Stimulated activated CD4-positive, alpha-beta T cell treated with anti-CD3 and anti-CD28 coated beads, Interleukin-2, amount 100 ng/mL, for 48 hours (primary cell): ENCODE measurements at regions not wholly inside any gene's neighbourhood (a gene's known extent, or its start where the extent isn't known, plus 50 kb on each side); places are given as distances from the start of the nearest gene placed in this dataset.

Experiments used
- DNase-seq, 2 donors: peaks; one replicate each; pipeline ENCODE4 v3.0.0-alpha.2; 2020

DNA sequence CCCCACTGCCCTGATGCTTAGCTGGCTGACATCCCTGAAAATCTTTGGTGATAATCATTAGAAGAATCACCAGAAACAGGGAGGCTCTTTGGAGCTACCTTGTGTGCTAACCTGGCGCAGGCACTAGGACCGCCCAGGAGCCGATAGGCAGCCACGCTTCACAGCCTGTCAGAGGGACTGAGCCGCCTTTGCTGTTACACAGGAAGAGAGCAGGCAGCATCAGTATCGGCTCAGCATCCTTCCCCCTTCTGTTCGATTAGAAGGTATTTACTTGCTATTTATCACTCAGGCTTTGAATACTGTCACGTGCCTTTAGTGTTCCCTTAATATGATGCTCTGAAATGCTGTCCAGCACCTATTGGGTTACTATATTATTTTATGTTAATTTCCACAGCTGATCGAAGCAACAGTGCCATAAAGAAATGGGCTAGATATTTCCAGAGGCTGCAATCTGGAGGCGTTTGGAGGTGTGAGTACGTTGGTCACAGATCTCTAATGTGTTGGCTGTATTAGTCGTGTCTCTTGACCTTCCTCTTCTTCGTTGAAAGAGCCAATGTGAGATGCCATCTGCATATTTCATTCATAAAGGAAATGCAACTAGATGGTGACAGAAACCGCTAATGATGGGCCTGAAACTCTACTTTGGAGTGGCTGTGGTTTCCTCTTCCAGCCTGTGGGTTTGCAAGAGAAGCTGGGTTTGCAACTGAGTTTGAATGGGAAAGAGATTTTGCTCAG, 110.4 kb upstream of the RAB27B start:
- DNase-seq = peak; percentile 19 to 27

GRCh38 chr18:54718408-54718773, 109.9 kb upstream of the RAB27B start:
- DNase-seq = no peak

DNA sequence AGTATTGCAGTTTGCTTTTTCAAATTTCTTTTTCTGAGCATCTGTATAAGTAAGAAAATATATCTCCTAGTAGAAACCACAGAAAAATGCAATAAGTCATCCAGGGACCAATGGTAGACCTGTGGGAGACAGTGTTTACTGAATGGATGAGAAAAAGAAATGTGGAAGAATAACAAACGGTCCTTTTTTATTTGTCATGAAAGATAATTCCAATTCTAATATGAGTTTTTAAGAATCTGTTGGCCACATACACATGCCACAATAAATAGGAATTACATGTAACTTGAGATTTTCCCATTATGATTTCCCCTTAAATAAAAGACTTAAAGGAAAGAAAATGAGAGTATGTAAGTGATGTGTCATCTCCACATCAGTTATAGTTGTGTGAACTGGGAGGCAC, 107.7 kb upstream of the RAB27B start:
- DNase-seq = no peak

GRCh38 chr18:54726143-54726542, 102.1 kb upstream of the RAB27B start:
- no peak for DNase-seq

GRCh38 chr18:54734059-54734458, 94.2 kb upstream of the RAB27B start:
- no peak for DNase-seq

DNA sequence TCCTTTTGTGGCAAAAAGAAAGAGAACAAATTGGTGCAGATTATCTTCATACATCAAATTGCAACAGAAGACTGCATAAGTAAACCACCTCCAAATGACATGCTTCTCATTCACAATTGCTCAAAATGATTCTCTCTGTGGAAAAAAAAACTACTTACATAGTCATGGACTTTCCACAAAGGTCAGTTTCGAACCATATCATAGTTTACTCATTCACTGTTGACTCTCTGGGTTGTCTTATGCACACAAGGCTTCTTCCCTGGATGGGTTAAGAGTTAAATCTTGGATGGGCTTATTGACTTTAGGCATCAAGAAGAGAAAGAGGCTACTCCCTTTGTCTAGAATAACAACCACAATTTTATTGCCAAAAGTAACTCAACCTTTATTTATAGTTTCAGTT, 91.3 kb upstream of the RAB27B start:
- DNase-seq = no peak

DNA sequence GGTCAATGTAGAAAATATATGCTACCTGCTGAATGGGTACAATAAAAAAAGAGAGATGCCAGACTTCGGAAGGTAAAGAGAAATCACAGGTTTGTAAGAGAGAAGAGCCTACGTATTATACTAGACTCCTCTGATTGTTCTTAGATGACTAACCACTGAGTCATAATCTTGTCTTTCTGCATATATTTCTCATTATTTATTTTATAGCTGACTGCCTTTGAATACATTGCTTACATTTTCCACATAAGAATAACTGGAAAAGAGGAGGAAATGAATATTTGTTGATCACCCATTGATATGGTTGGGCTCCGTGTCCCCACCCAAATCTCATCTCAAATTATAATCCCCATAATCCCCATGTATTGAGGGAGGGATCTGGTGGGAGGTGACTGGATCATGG, 90.3 kb upstream of the RAB27B start:
- no peak for DNase-seq

- DNase-seq = no peak
Measured at GRCh38 chr18:54739476-54739875, 88.8 kb upstream of the RAB27B start.

DNA sequence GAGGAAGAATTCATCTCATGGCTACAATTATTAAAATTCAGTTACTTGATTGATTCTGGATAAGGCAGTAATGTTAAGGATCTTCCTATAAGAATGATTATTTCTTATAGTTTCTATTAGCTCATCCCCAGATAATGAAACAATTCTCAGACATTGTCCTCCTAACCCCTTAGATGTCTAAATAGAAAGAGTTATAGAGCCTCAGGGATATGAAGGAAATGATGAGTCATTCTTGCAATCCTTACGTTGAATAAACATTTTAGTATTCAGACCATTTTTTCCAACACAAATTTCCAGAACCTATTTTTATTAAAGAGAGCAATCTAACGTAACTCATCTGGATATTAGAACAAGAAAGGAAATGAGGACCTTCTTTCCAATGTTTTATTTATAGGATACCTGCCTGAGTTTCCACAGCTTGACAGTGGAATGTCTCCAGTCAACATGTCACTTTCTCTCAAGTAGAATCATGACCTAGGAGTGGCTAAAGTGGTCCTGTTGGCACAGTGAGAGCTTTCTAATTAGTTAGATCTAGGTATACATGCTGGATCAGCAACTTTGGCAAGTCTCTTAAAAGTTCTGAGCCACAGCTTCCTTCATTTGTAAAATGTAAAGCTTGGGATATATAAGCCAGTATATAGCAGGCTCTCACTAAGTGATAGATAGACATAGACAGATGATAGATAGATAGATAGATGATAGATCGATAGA, 88.0 kb upstream of the RAB27B start:
- DNase-seq = no peak

GRCh38 chr18:54742120-54742519, 86.2 kb upstream of the RAB27B start:
- DNase-seq = no peak

- DNase-seq = no peak
Measured at GRCh38 chr18:54742659-54743604, 85.3 kb upstream of the RAB27B start.

- DNase-seq = no peak
Measured at GRCh38 chr18:54743605-54743995, 84.7 kb upstream of the RAB27B start.

DNA sequence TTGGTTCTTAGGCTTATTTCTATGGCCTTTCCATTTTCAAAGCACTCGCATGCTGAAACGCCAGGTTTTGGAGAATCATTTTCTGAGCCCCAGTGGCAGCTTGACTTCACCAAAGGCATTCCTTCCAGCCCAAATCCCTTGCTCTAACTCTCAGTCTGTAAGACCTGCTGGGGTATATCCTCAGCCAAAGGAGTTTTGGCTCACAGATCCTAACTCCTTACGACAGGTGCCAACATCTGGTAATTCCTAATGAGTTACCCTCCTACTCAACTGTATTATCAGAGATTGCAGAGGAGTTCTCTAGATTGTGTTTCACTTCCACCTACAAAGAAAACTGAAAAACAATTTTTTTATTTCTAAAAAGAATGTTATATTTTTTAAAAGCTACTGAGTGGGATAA, 79.0 kb upstream of the RAB27B start:
- no peak for DNase-seq

GRCh38 chr18:54750350-54750749, 77.9 kb upstream of the RAB27B start:
- no peak for DNase-seq

DNA sequence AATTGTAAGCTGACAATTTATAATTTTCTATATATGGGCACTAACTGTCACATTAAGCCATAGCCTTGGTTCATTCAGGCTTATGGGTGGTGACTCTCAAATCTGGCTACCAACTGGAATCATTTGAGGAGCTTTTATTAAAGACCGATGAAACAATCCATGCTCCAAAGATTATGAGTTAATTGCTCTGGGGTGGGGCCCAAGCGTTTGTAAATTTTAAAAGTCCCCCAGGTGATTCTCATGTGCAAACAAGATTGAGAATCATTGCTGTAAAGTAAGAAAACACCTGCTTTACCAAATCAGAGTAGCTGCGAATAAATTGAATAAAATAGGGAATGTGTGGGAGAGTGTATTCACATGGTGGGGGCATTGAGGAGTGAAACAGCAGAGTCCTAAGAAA, 76.1 kb upstream of the RAB27B start:
- no peak for DNase-seq

DNA sequence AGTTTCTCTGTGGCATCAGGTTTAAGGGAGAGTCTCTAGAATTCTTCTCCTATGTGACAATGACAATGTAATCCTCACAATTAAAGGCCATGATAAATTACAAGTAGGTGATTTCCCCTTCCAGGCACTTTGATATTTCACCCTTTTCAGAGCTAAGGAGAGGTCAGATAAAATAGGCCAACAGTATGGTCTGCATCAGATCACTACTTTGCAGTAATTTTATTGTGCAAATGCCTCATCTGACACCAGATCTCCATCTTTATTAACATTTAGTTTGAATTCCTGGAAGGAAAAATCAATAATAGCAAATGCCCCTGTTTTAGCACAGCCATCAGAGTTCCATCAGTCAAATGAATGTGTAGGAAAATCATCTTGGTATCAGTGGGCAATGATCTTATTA, 72.8 kb upstream of the RAB27B start:
- DNase-seq = no peak

DNA sequence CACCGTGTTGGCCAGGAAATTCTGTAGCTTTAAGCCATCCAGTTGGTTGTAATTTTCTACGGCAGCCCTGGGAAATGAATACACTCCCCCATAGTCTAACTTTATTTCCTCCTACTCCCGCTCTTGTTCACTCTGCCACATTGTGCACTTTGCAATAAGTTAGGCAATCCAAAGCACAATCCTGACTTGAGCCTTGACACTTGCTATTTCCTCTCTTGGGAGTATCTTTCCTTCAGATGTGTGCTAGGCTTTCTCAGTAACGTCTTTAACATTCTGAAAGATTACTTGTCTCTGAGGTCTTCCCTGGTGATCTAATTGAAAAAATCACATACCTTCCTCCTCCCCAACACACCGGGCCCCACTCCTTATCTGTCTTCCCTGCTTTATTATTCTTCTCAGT, 65.9 kb upstream of the RAB27B start:
- no peak for DNase-seq

DNA sequence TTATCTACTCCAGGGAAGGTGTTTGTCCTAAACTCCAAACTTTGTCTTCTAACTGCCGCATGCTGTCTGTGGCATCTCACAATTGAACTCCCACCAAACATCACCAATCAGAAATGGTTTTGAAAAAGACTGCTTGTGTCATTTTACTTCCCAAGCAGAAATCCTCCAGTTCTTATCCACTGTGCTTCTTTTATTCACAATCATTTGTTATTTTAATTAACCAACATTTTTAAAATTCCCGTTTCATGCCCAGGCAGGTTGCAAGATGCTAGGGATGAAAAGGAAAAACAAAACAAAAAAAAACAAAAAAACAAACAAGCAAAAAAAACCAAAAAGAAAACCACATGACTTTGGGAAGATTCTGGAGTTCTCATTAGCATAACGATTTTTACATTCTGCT, 63.5 kb upstream of the RAB27B start:
- no peak for DNase-seq

- DNase-seq = no peak
Measured at GRCh38 chr18:54765636-54766375, 62.5 kb upstream of the RAB27B start.

DNA sequence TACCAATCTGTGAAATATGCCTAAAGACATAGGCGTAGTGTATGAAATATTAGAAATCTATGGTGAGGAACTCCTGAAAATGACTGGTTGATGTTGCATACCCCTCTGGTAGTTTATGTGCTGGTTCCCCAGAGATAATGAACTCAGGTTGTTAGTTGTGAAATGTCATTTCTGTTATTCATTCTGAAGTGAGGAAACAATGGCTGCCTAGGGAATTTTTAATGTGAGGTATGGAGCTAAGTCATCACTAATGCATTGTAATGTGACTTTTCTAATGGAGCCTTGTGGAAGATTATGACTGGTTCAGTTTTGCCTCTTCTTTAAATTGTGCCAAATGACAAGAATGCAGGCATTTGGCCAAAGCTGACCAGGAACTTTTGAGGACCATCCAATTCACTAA, 61.6 kb upstream of the RAB27B start:
- no peak for DNase-seq

DNA sequence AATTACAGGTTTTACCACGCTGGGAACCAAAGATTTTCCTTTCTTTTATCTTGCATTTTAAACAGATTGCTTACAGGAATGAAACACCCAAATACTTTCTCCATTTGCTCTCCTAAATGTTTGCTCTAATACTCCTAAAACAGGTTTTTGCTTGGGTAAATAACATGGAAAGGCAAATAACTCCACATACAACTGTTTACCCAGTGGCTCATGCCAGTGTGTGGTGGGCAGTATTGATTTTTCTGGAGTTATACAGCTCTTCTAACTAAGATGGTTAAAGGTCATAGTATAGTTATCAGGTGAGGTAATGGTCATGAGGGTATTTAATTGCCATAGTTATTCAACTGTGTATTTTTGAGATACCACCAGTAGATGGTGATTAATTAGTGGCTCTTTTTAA, 61.2 kb upstream of the RAB27B start:
- DNase-seq = no peak

DNA sequence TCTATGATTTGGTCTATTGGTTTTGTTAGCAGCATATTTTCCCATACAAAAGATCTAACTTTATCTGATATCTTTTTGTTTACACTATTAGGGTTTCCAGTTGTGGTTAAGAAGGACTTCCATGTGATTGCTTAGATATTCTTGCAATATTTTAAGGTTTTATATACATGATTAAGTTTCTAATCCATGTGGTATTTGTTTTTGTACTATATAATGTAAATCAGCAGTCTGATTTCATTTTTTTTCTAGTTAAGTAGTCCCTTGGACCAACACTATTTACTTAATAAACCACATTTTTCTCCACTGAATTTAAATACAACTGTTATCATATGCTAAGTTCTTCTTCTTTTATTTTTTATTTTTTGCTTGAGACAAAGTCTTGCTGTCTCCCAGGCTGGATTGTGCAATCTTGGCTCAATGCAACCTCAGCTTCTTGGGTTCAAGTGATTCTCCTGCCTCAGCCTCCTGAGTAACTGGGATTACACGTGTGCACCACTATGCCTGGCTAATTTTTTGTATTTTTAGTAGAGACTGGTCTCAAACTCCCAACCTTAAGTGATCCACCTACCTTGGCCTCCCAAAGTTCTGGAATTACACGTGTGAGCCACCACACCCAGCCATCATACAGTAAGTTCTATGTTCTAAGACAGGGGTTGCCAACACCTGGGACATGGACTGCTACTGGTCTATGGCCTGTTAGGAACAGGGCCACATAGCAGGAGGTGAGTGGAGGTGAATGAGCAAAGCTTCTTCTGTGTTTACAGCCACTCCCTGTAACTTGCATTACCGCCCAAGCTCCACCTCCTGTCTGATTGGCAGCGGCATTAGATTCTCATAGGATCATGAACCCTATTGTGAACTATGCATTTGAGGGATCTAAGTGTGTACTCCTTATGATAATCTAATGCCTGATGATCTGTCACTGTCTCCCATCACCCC, 58.5 kb upstream of the RAB27B start:
- DNase-seq = no peak
